NCI-H1930 (cell line): ENCODE measurements at regions not wholly inside any gene's neighbourhood (a gene's known extent, or its start where the extent isn't known, plus 50 kb on each side); places are given as distances from the start of the nearest gene placed in this dataset.
"Not testable (repeated sequence)": the region's sequence is repeated elsewhere in the genome, so short reads cannot be mapped to it uniquely, and the experiment has no call there.

Experiments used
- DNase-seq, 2 experiments: peaks; one replicate each; lab custom pipeline; 2025; lab: John Stamatoyannopoulos, UW

- no peak for DNase-seq
These were observed 50.9 kb upstream of the OSTN start for GRCh38 chr3:191148131-191148530.

DNA sequence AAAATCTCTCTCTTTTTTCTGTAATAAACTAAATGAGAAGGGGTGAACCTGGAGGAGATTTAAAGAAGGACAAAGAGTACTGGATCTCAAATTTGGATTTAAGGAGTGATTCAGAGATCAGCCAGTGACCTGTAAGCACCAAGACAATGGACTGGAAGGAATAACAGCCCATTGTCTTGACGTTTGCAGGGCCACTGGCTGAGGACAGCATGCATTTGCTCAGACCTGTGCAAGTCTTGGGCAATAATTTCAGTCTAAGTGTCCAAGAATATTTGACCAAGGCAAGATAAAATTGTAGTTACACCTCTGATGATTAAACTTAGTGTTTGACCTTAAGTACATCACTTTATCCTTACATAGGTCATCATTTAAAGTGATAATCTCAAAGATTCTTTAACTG is 55.8 kb upstream of the OSTN start:
- DNase-seq, result no peak

DNA sequence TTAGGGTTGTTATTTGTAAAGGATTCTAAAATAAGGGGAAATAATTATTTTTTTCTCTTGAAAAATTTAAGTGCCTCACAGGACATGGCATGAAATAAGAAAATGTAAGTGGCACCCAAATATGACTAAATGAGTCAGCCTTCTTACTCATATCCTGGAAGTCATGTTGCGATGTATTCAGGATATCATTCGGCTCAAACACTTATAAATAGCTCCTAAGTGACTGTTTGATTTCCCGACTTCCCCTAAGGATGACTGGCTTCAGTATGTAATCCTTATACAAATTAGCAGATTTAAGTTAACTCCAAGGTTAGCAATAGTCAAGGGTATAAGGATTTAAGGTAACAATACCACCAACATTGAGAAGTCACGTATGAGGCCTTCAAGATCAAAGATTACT is 57.3 kb upstream of the OSTN start:
- DNase-seq, result no peak

GRCh38 chr3:191139736-191140135 is 59.3 kb upstream of the OSTN start:
- DNase-seq, result no peak

DNA sequence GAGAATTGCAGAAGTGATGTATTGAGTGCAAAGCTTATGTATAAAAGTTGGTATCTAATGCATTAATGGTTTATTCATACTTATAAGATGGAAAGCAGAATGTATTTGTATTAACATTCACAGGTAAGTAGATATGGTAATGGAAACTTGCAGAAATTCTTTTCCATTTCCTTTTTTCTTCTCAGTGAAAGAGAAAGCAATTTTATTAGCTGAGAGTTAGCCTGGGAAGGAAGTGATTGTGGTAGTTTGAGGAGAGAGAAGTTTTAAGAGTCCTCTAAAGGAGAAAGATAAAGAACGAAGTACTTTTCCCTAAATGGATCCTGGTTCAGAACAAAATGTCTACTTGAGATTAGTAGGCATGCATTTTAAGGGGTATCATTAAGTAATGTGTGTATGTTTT is 60.1 kb upstream of the OSTN start:
- DNase-seq, result no peak

GRCh38 chr3:191137708-191138107 is 61.3 kb upstream of the OSTN start:
- DNase-seq, result no peak

GRCh38 chr3:191136347-191136746 is 62.7 kb upstream of the OSTN start:
- no peak for DNase-seq

- DNase-seq, result no peak
These were observed 63.9 kb upstream of the OSTN start for GRCh38 chr3:191135175-191135574.

DNA sequence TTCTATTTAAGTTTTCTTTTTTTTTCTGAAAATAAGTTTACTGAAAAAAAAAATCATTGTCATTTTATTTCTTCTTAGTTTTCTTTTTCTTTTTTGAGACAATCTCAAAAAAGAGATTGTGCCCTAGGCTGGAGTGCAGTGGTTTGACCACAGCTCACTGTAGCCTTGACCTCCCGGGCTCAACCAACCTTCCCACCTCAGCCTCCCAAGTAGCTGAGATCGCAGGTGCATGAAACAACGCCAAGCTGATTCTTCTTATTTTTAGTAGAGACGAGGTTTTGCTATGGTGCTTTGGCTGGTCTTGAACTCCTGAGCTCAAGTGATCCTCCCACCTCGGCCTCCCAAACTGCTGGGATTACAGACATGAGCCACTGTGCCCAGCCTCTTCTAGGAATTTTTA is 65.7 kb upstream of the OSTN start:
- no peak for DNase-seq

DNA sequence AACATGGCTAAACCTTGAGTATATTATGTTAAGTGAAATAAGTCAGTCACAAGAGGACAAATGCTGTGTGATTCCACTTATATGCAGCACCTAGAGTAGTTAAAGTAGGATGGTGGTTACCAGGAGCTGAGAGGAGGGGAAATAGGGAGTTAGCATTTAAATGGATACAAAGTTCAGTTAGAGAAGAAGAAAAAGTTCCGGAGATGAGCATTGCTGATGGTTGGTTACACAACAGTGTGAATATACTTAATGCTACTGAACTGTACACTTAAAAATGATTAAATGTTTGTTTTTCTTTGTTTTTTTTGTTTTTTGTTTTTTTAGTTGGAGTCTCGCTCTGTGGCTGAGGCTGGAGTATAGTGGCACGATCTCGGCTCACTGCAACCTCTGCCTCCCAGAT is 67.7 kb upstream of the OSTN start:
- DNase-seq, result no peak

- not testable (repeated sequence) for DNase-seq
These were observed 74.2 kb upstream of the OSTN start for GRCh38 chr3:191124891-191125290.

GRCh38 chr3:191123946-191124345 is 75.1 kb upstream of the OSTN start:
- DNase-seq, result no peak

GRCh38 chr3:191123231-191123630 is 75.8 kb upstream of the OSTN start:
- no peak for DNase-seq

DNA sequence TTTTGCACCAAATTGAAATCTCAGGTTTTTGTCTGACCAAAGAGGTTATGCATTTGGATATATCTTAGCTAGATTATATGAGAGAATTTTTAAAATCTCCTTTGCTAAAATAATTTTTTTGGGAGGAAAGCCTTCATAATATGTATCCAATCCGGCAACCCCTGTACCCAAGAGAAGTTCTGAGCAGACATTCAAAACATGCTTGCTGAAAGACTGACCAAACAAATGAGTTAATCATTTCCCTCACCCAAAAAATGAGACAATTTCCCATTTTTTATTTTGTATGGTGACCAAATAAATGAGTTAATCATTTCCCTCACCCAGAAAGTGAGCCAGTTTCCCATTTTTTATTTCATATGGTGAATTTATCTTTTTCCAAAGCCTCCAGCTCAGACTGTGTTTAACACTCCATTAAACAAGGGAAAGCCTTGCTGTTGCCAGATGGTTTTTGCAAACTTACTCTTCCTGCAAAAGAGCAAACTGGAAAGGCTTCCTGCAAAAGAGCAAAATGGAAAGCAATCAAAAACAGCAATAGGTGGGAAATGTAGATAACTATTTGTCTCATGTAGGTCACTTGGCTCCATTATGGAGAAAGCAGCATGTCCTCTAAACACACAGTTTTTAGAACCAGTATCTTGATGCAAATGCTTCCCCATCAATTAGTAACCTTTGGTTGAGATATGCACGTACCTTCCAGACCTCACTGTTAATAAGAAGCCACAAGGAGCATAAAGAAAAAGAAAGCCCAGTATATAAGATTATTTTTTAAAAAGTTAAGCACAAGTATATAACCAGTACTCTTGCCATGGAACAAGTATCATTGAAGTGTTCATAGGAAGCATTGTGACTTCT is 78.4 kb upstream of the OSTN start:
- no peak for DNase-seq

GRCh38 chr3:191119415-191120295 is 79.4 kb upstream of the OSTN start:
- DNase-seq, result no peak

DNA sequence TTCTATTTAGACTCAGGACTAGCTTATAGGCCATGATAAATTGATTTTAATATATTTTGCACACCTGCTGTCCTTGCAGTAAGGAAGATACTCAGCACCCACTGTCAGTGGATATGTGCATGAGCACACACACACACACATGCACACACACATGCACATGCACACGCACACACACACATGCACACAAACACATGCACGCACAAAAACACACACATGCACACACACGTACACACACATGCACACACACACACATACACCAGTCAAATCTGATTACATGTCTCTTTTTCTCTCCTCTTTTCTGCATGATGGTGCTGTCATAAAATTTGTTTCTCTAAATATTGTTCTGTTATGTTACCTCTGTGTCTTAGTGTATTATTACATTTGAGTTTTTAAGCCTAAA is 87.3 kb upstream of the OSTN start:
- no peak for DNase-seq

- no peak for DNase-seq
These were observed 93.6 kb upstream of the OSTN start for GRCh38 chr3:191105418-191105817.

DNA sequence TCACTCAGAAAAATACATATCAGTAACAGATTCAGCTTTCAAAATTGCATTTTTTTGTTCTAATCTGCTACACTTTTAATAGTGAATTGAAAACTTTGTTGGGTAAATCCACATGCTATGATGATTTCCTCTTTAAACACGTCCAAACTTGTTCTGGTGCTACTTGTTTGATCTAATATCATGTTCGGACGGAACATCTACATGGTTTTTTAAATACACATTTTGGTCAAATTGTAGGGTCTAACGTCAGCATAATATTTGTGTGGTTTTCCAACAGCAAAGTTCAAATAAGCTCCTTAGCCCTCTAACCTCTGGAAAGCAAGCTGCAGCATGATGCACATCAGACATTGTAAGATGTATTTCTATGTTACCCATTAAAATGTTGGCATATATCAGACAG is 98.5 kb upstream of the OSTN start:
- DNase-seq, result no peak

DNA sequence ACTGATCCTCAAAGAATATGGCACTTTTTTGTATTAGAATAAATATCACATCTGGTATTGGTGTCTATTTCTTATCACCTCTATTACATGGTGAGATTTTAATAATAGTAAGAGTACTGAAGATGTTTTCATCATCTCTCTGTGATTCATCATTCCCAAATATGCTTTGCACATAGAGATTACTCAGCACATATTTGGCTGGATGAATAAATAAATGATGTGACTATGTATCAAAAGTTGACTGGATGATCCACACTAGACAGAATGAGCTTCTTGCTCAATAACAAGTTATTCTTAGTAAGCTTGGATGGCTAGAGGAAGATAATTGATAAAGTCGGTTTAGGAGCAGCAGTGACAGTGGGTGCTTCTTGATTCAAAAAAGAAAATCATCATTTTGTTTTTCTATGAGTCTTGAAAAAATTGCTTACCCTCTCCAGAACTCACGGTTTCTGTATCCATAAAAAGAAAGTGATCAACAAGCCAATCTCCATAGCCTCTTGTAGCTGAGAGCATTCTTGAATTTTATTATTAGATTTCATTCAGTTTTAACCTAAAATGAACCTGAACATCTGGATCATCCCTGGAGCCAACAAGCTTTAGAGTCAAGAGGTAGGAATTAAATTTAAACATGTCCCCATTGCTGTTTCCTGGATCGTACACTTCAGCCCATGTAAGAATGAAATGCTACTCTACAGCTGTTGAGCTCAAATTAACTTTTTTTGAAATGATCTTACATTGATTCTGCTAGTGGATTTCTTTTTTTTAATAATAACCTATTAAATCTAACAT is 104.8 kb upstream of the OSTN start:
- DNase-seq, result no peak

GRCh38 chr3:191087391-191087790 is 111.7 kb upstream of the OSTN start:
- DNase-seq, result no peak

- no peak for DNase-seq
These were observed 114.0 kb upstream of the OSTN start for GRCh38 chr3:191085091-191085490.

- DNase-seq, result not testable (repeated sequence)
These were observed 120.1 kb upstream of the OSTN start for GRCh38 chr3:191078913-191079312.
